GM12873 (cell line): ENCODE measurements at regions not wholly inside any gene's neighbourhood (a gene's known extent, or its start where the extent isn't known, plus 50 kb on each side); places are given as distances from the start of the nearest gene placed in this dataset.

Source experiments
- TF ChIP-seq, protein P1 (sequence below): IDR thresholded peaks from 2 replicates; pipeline ENCODE4 v1.5.1; 2012; ENCODE audit warnings: low read depth, mild to moderate bottlenecking, moderate library complexity, low read length, control low read depth; ENCODE audit not compliant: insufficient read depth; ENCODE audit errors: missing control alignments

DNA sequence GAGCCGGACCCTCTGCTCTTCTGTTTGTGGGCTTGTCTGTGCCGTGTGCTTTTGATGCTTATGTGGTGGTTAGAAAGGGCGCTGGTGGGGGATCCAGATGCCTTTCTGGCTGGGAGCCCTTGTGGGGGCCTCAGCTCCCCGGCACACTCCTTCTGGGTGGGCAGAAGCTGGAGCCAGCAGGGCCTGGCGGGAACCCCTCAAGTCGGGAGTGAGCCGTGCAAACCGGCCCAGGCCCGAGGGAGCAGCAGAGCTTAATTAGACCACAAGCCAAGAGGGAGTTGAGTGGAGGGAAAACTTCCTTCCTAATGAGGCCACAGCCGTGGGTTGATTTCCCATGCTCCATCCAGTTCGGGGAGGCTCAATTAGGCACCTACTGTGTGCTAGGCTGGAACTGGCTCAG, 76.0 kb upstream of the RNU6ATAC start:
- TF ChIP-seq, protein P1, sequence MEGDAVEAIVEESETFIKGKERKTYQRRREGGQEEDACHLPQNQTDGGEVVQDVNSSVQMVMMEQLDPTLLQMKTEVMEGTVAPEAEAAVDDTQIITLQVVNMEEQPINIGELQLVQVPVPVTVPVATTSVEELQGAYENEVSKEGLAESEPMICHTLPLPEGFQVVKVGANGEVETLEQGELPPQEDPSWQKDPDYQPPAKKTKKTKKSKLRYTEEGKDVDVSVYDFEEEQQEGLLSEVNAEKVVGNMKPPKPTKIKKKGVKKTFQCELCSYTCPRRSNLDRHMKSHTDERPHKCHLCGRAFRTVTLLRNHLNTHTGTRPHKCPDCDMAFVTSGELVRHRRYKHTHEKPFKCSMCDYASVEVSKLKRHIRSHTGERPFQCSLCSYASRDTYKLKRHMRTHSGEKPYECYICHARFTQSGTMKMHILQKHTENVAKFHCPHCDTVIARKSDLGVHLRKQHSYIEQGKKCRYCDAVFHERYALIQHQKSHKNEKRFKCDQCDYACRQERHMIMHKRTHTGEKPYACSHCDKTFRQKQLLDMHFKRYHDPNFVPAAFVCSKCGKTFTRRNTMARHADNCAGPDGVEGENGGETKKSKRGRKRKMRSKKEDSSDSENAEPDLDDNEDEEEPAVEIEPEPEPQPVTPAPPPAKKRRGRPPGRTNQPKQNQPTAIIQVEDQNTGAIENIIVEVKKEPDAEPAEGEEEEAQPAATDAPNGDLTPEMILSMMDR: no peak

DNA sequence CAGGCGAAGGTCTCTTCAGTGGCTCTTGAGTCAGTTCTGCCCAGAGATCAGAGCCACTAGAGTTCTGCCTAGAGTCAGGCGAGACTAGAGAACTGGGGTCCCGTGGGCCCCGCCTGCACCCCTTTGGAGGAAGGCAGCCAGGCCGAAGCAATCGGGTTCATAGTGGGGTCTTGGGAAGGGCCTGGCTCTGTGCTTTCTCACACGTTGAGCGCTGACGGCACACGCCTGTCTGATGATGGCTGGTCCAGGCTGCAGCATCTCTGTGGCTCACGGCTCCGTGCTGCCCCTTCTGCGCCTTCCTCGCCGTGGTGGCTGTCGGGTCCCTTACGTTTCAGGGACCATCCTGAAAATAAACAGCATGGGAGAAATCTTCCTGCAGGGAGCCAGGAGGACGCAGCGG, 78.3 kb upstream of the RNU6ATAC start:
- TF ChIP-seq, protein P1: no peak

DNA sequence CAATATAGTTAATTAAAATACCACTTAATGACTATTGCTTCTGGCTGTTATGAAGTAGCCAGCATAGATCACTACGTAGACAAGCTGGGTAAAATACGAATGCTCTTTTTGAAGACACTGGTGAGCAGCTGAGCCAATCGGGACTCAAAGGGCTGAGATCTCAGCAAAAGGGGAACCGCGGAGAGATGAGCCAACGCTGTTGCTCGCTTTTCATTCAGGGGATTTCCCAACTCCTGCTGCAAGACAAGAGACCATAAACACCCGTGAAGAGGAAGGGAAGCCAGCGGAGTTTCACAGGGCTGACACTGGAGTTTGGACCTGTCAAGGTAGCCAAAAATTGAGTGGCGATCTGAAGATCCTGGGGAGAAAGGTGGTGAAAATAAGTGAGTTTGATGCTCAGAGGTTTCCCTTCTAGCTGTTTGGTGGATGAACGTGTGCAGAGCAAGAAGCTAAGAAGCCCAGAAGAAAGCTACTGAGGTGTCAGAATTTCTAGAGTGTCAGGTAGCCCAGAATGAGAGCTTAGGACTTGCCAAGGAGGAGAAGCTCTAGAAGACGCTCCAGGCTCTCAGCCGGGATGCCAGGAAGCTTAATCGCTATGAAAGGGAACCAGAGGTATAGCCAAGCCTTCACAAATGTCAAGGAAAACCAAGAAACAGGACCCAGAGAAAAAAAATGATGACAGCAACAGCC, 79.6 kb upstream of the RNU6ATAC start:
- TF ChIP-seq, protein P1: no peak

DNA sequence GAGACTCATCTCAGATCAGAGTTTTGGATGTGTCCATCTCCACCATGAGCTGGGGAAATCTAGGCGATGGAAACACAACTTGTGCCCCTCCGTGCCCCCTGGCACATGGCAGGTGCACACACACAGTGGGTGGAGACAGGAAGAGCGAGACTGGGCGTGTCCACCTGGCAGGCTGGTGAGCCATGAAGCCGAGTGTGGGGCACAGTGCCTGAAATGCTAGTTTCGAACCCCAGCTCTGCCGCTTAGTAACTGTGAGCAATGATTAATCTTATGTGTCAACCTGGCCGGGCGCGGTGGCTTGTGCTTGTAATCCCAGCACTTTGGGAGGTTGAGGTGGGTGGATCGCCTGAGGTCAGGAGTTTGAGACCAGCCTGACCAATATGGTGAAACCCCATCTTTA, 80.8 kb upstream of the RNU6ATAC start:
- TF ChIP-seq, protein P1: no peak

DNA sequence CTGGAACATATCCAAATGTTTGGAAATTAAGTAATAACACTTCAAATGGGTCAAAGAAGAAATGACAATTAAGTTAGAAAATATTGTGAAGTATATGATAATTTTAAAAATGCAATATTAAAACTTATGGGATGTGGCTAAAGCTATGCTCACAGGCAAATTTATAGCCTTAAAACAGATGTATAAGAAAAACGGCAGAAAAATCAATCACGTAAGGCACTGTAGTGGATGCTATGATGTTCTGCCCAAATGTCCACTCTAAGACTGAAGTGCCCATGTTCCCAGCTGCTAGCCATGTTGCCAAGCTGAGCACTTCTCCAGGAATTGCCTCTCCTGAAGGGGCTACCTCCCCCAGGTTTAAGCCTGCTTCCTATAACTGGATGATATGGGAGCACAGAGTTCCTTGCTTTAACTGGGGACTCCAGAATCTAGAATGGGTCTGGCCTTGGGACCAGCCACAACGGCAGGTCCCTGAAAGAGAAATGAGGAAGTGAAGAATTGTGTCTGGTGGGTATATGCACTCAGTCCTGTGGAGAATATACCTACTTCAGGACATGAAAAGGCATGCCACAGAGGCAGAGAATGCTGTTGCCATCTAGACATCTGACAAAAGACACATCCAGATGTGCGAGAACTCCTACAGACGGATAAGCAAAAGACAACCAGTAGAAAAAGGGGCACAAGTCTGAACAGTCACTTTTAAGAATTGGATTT, 78.2 kb upstream of the RXRA start:
- TF ChIP-seq, protein P1: no peak

DNA sequence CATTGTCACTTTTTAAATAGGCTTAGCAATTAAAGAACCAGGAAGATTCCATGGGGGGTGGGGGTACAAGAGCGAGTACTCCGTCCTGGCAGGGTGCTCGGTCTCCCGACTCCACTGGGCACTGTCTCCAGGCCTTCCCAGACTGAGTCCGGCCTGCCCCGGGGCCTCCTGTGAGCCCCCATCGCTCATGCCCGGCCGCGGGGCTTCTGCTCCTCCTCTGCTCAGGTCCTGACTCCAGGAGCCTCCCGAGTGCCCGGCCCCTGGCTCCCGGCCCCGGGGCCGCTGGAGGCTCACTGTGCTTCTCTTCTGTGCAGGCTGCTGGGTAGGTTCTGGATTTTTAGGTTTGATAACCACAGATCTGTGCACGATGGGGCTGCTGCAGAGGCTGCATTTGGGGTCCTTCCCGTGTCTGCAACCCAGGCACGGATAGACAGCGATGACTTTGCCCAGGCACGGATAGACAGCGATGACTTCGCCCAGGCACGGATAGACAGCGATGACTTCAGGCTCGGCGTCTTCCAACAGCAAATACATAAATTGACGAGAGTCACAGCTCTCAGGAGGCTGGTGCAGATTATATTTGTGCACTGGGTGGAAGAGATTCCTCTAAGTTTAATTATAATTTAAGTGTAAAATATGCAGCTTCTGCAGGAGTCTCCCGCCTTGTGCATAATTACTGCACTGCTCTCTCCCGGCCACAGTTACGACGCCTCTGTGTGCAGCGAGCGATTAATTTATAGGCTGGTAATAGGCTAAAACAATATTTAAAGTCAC, 74.8 kb upstream of the RXRA start:
- TF ChIP-seq, protein P1: no peak
